ENCODE measurements at regions not wholly inside any gene's neighbourhood (a gene's known extent, or its start where the extent isn't known, plus 50 kb on each side); places are given as distances from the start of the nearest gene placed in this dataset.

DNA sequence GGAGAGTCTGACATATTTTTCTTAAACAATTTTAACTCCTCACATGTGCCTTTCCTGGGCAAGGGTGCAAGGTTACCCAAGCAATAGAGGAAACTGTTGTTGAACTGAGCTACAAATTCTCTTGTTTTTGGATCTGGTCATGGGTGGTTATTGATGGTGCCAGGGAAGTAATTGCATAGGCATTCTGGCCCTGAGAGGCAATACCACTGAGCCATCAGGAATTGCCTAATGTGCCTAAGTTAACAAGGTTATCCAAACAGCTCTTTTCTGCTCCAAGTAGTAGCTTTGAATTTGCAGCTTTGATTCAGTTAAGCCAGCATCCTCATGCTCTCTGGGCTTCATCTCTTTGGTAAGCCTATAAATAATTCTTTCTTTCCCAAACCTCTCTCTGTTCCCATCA, 266.0 kb upstream of the BTBD3 start:
- H3K9me3 ChIP-seq = no peaks in the 10 kb centered on the region
- no peaks in the 10 kb centered on the region for H3K27me3 ChIP-seq
- no peaks in the 10 kb centered on the region for H3K36me3 ChIP-seq
- no peak for DNase-seq
- no peak overlapping the region for H3K4me3 ChIP-seq
- no peak for TF ChIP-seq POLR2A (IDR thresholded peaks at IDR 0.05)
- TF ChIP-seq, protein P1, sequence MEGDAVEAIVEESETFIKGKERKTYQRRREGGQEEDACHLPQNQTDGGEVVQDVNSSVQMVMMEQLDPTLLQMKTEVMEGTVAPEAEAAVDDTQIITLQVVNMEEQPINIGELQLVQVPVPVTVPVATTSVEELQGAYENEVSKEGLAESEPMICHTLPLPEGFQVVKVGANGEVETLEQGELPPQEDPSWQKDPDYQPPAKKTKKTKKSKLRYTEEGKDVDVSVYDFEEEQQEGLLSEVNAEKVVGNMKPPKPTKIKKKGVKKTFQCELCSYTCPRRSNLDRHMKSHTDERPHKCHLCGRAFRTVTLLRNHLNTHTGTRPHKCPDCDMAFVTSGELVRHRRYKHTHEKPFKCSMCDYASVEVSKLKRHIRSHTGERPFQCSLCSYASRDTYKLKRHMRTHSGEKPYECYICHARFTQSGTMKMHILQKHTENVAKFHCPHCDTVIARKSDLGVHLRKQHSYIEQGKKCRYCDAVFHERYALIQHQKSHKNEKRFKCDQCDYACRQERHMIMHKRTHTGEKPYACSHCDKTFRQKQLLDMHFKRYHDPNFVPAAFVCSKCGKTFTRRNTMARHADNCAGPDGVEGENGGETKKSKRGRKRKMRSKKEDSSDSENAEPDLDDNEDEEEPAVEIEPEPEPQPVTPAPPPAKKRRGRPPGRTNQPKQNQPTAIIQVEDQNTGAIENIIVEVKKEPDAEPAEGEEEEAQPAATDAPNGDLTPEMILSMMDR (IDR thresholded peaks at IDR 0.05) = no peak
- no peaks in the 10 kb centered on the region for H3K4me1 ChIP-seq
- no peak overlapping the region for H3K27ac ChIP-seq

GRCh38 chr20:11652128-11652527, 265.6 kb upstream of the BTBD3 start:
- no peaks in the 10 kb centered on the region for H3K36me3 ChIP-seq
- no peaks in the 10 kb centered on the region for H3K4me1 ChIP-seq
- no peaks in the 10 kb centered on the region for H3K27me3 ChIP-seq
- no peak for TF ChIP-seq POLR2A (IDR thresholded peaks at IDR 0.05)
- TF ChIP-seq, protein P1 (IDR thresholded peaks at IDR 0.05) = no peak
- DNase-seq = no peak
- no peaks in the 10 kb centered on the region for H3K9me3 ChIP-seq
- H3K4me3 ChIP-seq = no peak overlapping the region
- H3K27ac ChIP-seq = no peak overlapping the region

DNA sequence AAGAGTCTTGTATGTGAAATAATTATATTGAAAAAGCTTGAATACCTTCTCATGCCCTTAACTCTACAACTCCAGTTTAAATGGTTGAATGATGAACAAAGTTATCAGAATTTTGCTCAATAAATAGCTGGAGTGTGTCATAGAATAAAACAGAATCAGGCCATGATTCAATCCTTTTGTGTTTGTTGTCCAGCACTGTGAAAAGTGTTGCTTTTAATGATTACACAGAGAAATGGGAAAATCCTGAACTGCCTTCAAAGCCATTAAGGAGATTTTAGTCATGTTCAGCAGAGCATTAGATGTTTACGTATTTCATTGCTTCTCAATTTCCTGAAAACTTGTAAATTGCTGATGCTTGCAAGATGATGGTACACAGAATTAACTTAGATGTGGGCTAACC, 262.9 kb upstream of the BTBD3 start:
- no peak overlapping the region for H3K4me3 ChIP-seq
- TF ChIP-seq POLR2A (IDR thresholded peaks at IDR 0.05) = no peak
- TF ChIP-seq, protein P1 (IDR thresholded peaks at IDR 0.05) = no peak
- no peak for DNase-seq
- H3K27ac ChIP-seq = no peak overlapping the region
- no peaks in the 10 kb centered on the region for H3K27me3 ChIP-seq
- no peaks in the 10 kb centered on the region for H3K9me3 ChIP-seq
- no peaks in the 10 kb centered on the region for H3K36me3 ChIP-seq
- no peaks in the 10 kb centered on the region for H3K4me1 ChIP-seq

DNA sequence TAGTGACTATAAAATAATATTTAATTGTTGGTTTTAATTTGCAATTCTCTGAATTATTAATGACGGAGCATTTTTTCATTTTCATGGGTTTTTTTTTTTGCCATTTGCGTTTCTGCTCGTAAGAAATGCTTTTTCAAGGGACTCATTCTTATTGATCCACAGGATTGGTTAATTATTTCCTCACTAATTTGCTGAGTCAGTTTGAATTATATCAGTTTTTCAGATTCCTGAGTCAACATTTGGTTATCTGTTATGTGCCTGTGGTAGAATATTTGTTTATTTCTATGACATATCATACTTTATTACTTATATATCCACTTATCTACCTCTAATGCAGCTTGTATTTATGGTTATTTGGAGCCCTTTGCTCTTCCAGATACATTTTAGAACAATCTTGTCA, 257.0 kb upstream of the BTBD3 start:
- no peaks in the 10 kb centered on the region for H3K4me1 ChIP-seq
- H3K27me3 ChIP-seq = no peaks in the 10 kb centered on the region
- no peak overlapping the region for H3K27ac ChIP-seq
- TF ChIP-seq POLR2A (IDR thresholded peaks at IDR 0.05) = no peak
- TF ChIP-seq, protein P1 (IDR thresholded peaks at IDR 0.05) = no peak
- no peaks in the 10 kb centered on the region for H3K9me3 ChIP-seq
- DNase-seq = no peak
- no peak overlapping the region for H3K4me3 ChIP-seq
- H3K36me3 ChIP-seq = no peaks in the 10 kb centered on the region

GRCh38 chr20:11671015-11671511, 246.6 kb upstream of the BTBD3 start:
- Histone ChIP-seq H3K36me3 (no peaks in the 10 kb centered on the region), H3K27ac (no peak overlapping the region), H3K27me3 (no peaks in the 10 kb centered on the region), H3K4me3 (no peak overlapping the region), H3K4me1 (no peaks in the 10 kb centered on the region), H3K9me3 (no peaks in the 10 kb centered on the region)
- DNase-seq = no peak
- TF ChIP-seq, protein P1 (IDR thresholded peaks at IDR 0.05) = no peak

GRCh38 chr20:11672959-11673358, 244.7 kb upstream of the BTBD3 start:
- Histone ChIP-seq H3K4me1 (no peaks in the 10 kb centered on the region), H3K36me3 (no peaks in the 10 kb centered on the region), H3K9me3 (no peaks in the 10 kb centered on the region), H3K4me3 (no peak overlapping the region), H3K27ac (no peak overlapping the region), H3K27me3 (no peaks in the 10 kb centered on the region)
- DNase-seq = no peak
- TF ChIP-seq POLR2A (IDR thresholded peaks at IDR 0.05) = no peak
- TF ChIP-seq, protein P1 (IDR thresholded peaks at IDR 0.05) = no peak

Data from Peyer's patch (tissue), 4 donors.